ENCODE measurements at regions not wholly inside any gene's neighbourhood (a gene's known extent, or its start where the extent isn't known, plus 50 kb on each side); places are given as distances from the start of the nearest gene placed in this dataset.

DNA sequence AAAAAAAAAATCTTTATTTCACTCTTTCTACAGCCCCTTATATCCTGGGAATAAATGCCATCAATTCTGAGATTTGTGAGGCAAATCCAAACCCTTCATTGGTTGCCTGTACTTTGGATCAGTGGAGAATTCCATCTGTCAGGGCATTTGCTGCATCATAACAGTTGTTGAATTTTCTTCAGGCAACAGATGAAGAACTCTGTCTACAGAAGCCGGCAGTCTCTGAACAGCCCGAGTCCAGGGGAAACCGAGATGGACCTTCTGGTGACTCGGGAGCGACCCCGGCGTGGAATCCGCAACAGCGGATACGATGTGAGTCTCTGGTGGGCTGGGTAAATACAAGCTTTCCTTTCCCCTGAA lies 82.3 kb downstream of the C11orf91 start:
- no peak overlapping the region for H3K4me3 ChIP-seq (replicated peaks in 1 of 2; ENCODE audit: low read depth in 2 of 2, low read length in 2 of 2)
- no peak for DNase-seq (ENCODE audit: low read depth in 2 of 2)
- TF ChIP-seq CTCF (IDR thresholded peaks at IDR 0.05; ENCODE audit: low read depth, low read length): no peak

DNA sequence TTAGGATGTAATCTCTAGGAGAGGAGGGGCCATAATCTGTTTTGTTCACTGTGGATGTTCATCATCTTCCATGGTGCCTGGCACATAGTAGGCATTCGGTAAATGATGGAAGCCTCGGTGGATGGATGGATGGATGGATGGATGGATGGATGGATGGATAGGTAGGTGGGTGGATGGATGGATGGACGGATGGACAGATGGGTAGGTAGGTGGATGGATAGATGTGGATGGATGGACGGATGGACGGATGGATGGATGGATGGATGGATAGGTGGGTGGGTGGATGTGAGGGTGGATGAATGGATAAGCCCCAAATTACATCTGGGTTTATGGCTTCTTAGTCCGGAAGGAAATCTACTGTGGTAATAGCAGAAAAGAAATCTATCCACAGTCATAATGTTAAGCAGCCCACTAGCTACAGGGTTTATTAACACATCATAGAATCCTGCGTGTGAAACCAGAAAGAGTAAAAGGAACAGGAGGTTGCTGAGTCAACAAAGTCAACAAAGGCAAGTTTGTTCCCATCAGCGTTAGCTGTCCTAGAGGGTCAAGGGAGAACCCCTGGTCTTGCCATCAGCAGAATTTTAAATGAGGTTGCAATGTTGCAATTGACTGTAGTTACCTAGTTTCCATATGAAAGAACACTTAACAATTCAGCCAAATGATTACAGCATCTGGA lies 82.8 kb downstream of the C11orf91 start:
- no peak for TF ChIP-seq CTCF (IDR thresholded peaks at IDR 0.05; ENCODE audit: low read depth, low read length)
- no peak overlapping the region for H3K4me3 ChIP-seq (replicated peaks in 1 of 2; ENCODE audit: low read depth in 2 of 2, low read length in 2 of 2)
- peak in 1 of 2 donors; percentile 59 for DNase-seq (ENCODE audit: low read depth in 2 of 2)

- H3K4me3 ChIP-seq (replicated peaks in 1 of 2; ENCODE audit: low read depth in 2 of 2, low read length in 2 of 2): no peak overlapping the region
- DNase-seq (ENCODE audit: low read depth in 2 of 2): peak in 1 of 2 donors; percentile 69
- TF ChIP-seq CTCF (IDR thresholded peaks at IDR 0.05; ENCODE audit: low read depth, low read length): no peak
These were observed 84.1 kb downstream of the C11orf91 start for GRCh38 chr11:33616552-33616951.

DNA sequence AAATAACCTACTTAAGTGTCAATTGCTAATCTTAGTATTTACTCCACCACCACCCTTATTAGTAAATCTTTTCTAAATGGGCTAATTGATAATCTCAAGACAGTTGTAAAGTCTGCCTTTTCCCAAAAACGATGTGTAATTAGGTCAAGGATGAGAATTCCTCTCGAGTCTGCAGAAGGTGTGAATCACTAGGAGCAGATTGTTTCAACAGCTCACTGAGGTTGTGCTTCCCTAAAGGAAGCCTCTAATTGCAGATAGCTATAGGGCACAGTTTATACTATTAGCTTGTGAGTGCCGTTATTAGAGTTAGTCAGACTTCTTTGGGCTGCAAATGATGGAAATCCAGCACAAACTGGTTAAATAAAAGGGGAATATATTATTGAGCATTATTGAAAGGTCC lies 84.9 kb downstream of the C11orf91 start:
- no peak for DNase-seq (ENCODE audit: low read depth in 2 of 2)
- no peak overlapping the region for H3K4me3 ChIP-seq (replicated peaks in 1 of 2; ENCODE audit: low read depth in 2 of 2, low read length in 2 of 2)
- no peak for TF ChIP-seq CTCF (IDR thresholded peaks at IDR 0.05; ENCODE audit: low read depth, low read length)

- TF ChIP-seq CTCF (IDR thresholded peaks at IDR 0.05; ENCODE audit: low read depth, low read length): no peak
- no peak overlapping the region for H3K4me3 ChIP-seq (replicated peaks in 1 of 2; ENCODE audit: low read depth in 2 of 2, low read length in 2 of 2)
These were observed 87.2 kb downstream of the C11orf91 start for GRCh38 chr11:33613404-33613803.

GRCh38 chr11:33610903-33611302 lies 89.7 kb downstream of the C11orf91 start:
- no peak overlapping the region for H3K4me3 ChIP-seq (replicated peaks in 1 of 2; ENCODE audit: low read depth in 2 of 2, low read length in 2 of 2)
- TF ChIP-seq CTCF (IDR thresholded peaks at IDR 0.05; ENCODE audit: low read depth, low read length): no peak
- DNase-seq (ENCODE audit: low read depth in 2 of 2): no peak

More at GRCh38 chr11:33613404-33613803, 87.2 kb downstream of the C11orf91 start:
- no peak for DNase-seq (ENCODE audit: low read depth in 2 of 2)

DNA sequence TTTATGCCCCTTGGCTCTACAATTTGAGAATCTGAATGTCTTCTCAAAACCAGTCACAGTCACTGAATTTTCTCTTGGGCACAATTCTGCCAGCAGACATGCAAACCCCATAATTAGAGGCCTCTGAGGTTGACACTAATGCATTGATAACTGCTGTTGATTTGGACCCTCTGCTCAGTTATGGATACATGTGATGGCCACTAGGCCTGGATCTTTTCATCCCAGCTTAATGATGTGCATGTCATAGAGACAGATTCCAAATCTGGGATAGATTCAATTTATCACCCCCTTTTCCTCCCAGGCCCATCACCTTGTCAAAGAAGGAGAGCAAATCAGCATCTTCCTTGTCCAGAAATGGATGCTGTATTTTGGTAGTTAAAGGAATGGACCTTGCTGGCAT lies 92.2 kb downstream of the C11orf91 start:
- no peak for TF ChIP-seq CTCF (IDR thresholded peaks at IDR 0.05; ENCODE audit: low read depth, low read length)
- DNase-seq (ENCODE audit: low read depth in 2 of 2): no peak
- no peak overlapping the region for H3K4me3 ChIP-seq (replicated peaks in 1 of 2; ENCODE audit: low read depth in 2 of 2, low read length in 2 of 2)
